HG03280 (cell line): ENCODE measurements at regions not wholly inside any gene's neighbourhood (a gene's known extent, or its start where the extent isn't known, plus 50 kb on each side); places are given as distances from the start of the nearest gene placed in this dataset.

Experiments used
- ATAC-seq: cut with Tn5 transposase; IDR thresholded peaks from one replicate; pipeline ENCODE4 v1.9.1; 2021; ENCODE audit warnings: mild to moderate bottlenecking, moderate library complexity; ENCODE audit not compliant: unreplicated experiment

GRCh38 chr20:42020316-42020715 is 402.1 kb upstream of the CHD6 start:
- ATAC-seq: no peak

GRCh38 chr20:42018979-42019378 is 400.8 kb upstream of the CHD6 start:
- no peak for ATAC-seq

- ATAC-seq: no peak
These were observed 391.9 kb upstream of the CHD6 start for GRCh38 chr20:42010090-42010489.

- ATAC-seq: no peak
These were observed 389.1 kb upstream of the CHD6 start for GRCh38 chr20:42007251-42007650.

- ATAC-seq: no peak
These were observed 387.0 kb upstream of the CHD6 start for GRCh38 chr20:42005211-42005610.

GRCh38 chr20:42003380-42003779 is 385.2 kb upstream of the CHD6 start:
- no peak for ATAC-seq

GRCh38 chr20:41998539-41999341 is 380.6 kb upstream of the CHD6 start:
- ATAC-seq: no peak

GRCh38 chr20:41996951-41997350 is 378.8 kb upstream of the CHD6 start:
- ATAC-seq: no peak

- ATAC-seq: no peak
These were observed 374.3 kb upstream of the CHD6 start for GRCh38 chr20:41992481-41992880.

GRCh38 chr20:41991412-41991811 is 373.2 kb upstream of the CHD6 start:
- ATAC-seq: no peak

GRCh38 chr20:41989935-41990635 is 371.9 kb upstream of the CHD6 start:
- no peak for ATAC-seq

- ATAC-seq: no peak
These were observed 371.0 kb upstream of the CHD6 start for GRCh38 chr20:41989039-41989679.

- no peak for ATAC-seq
These were observed 365.9 kb upstream of the CHD6 start for GRCh38 chr20:41984031-41984430.

GRCh38 chr20:41983159-41983558 is 365.0 kb upstream of the CHD6 start:
- ATAC-seq: no peak

GRCh38 chr20:41981746-41982145 is 363.6 kb upstream of the CHD6 start:
- no peak for ATAC-seq

GRCh38 chr20:41978875-41979274 is 360.7 kb upstream of the CHD6 start:
- no peak for ATAC-seq

GRCh38 chr20:41978246-41978790 is 360.1 kb upstream of the CHD6 start:
- no peak for ATAC-seq

- no peak for ATAC-seq
These were observed 351.5 kb upstream of the CHD6 start for GRCh38 chr20:41969656-41970055.

- no peak for ATAC-seq
These were observed 342.0 kb upstream of the CHD6 start for GRCh38 chr20:41960166-41960565.

GRCh38 chr20:41958391-41958790 is 340.2 kb upstream of the CHD6 start:
- no peak for ATAC-seq

GRCh38 chr20:41956338-41957074 is 338.3 kb upstream of the CHD6 start:
- ATAC-seq: no peak
